ENCODE measurements at regions not wholly inside any gene's neighbourhood (a gene's known extent, or its start where the extent isn't known, plus 50 kb on each side); places are given as distances from the start of the nearest gene placed in this dataset.

- TF ChIP-seq POLR2AphosphoS5 (IDR thresholded peaks at IDR 0.05; ENCODE audit: borderline replicate concordance, low read depth, low read length) (no peak), EZH2 (IDR thresholded peaks at IDR 0.05) (no peak), FOXP2 (optimal IDR thresholded peaks at IDR 0.05; ENCODE audit: control extremely low read depth, extremely low read length, insufficient read depth) (no peak)
Observed at GRCh38 chr2:105556366-105556765, 157.5 kb upstream of the FHL2 start.

Measured in SK-N-MC (cell line).